PC-3 (cell line): ENCODE measurements at regions not wholly inside any gene's neighbourhood (a gene's known extent, or its start where the extent isn't known, plus 50 kb on each side); places are given as distances from the start of the nearest gene placed in this dataset.
"Not testable (repeated sequence)": the region's sequence is repeated elsewhere in the genome, so short reads cannot be mapped to it uniquely, and the experiment has no call there.

Experiments
- ATAC-seq: fragments of 200-7000 bp; cut with Tn5 transposase; 2 replicates; pipeline ENCODE4 v1.9.1; 2020; ENCODE audit warnings: mild to moderate bottlenecking, moderate library complexity
- BruUV-seq: library from RNA; stranded (reverse); fragments of 400-500 nt; replicated peaks from 2 replicates; lab custom pipeline; 2021; lab: Mats Ljungman, UMichigan
- CTCF ChIA-PET: fragments of 300-600 bp; sonication (Branson Sonifier 250); formaldehyde crosslinking; loops from one replicate; lab custom pipeline; 2022; ENCODE audit warnings: antibody characterized with exemption; lab: Charles Lee
- POLR2A ChIA-PET: fragments of 300-600 bp; sonication (Branson Sonifier 250); formaldehyde crosslinking; loops from one replicate; lab custom pipeline; 2022; ENCODE audit warnings: antibody characterized with exemption; ENCODE audit not compliant: unreplicated experiment; lab: Charles Lee
- DNase-seq: peaks from one replicate; pipeline ENCODE4 v3.0.0-alpha.2; 2015
- H2AFZ ChIP-seq: fragments of 300-600 bp; sonication (generic); 2 replicates; pipeline ENCODE4 v1.6.0; 2016; ENCODE audit warnings: antibody characterized with exemption, low read length
- H3F3A ChIP-seq: fragments of 300-600 bp; sonication (generic); one replicate; pipeline ENCODE4 v1.6.0; 2017; ENCODE audit warnings: antibody characterized with exemption, low read length, control low read depth, mild to moderate bottlenecking; ENCODE audit not compliant: unreplicated experiment
- H3K27ac ChIP-seq: fragments of 300-600 bp; sonication (generic); 2 replicates; pipeline ENCODE4 v1.5.1; 2016; ENCODE audit warnings: mild to moderate bottlenecking, low read length
- H3K27me3 ChIP-seq: fragments of 300-600 bp; sonication (generic); 2 replicates; pipeline ENCODE4 v1.6.1; 2016; ENCODE audit warnings: low read length, mixed read lengths
- H3K36me3 ChIP-seq: fragments of 300-600 bp; sonication (generic); 2 replicates; pipeline ENCODE4 v1.6.1; 2016; ENCODE audit warnings: low read depth, mixed run types, low read length, mixed read lengths
- H3K4me1 ChIP-seq: fragments of 300-600 bp; sonication (generic); 2 replicates; pipeline ENCODE4 v1.5.1; 2016; ENCODE audit warnings: low read length; ENCODE audit not compliant: insufficient read depth
- H3K4me2 ChIP-seq: fragments of 300-600 bp; sonication (generic); 2 replicates; pipeline ENCODE4 v1.6.0; 2016; ENCODE audit warnings: low read length
- H3K4me3 ChIP-seq: fragments of 300-600 bp; sonication (generic); 2 replicates; pipeline ENCODE4 v1.5.1; 2016; ENCODE audit warnings: mild to moderate bottlenecking, low read length, mixed read lengths
- H3K79me2 ChIP-seq: fragments of 300-600 bp; sonication (generic); 2 replicates; pipeline ENCODE4 v1.6.1; 2017; ENCODE audit warnings: low read length, mixed read lengths
- H3K9ac ChIP-seq: fragments of 300-600 bp; sonication (generic); 2 replicates; pipeline ENCODE4 v1.6.0; 2016; ENCODE audit warnings: mild to moderate bottlenecking, low read length
- H3K9me2 ChIP-seq: fragments of 300-600 bp; sonication (generic); replicated peaks from 2 replicates; pipeline ENCODE4 v1.6.1; 2016; ENCODE audit warnings: mixed run types, low read length, mixed read lengths
- H3K9me3 ChIP-seq: fragments of 300-600 bp; sonication (generic); 2 replicates; pipeline ENCODE4 v1.6.1; 2016; ENCODE audit warnings: low read length, mixed read lengths
- H4K20me1 ChIP-seq: fragments of 300-600 bp; sonication (generic); 2 replicates; pipeline ENCODE4 v1.6.1; 2016; ENCODE audit warnings: low read length, mixed read lengths
- CTCF ChIP-seq: fragments of 300-600 bp; sonication (generic); conservative IDR thresholded peaks from 2 replicates; pipeline ENCODE4 v1.5.1; 2017; ENCODE audit warnings: antibody characterized with exemption, low read depth, mild to moderate bottlenecking, low read length
- EZH2 ChIP-seq: fragments of 300-600 bp; sonication (generic); IDR thresholded peaks from one replicate; pipeline ENCODE4 v1.6.1; 2017; ENCODE audit warnings: antibody characterized with exemption, mild to moderate bottlenecking, low read length; ENCODE audit not compliant: unreplicated experiment
- EZH2phosphoT487 ChIP-seq: fragments of 300-600 bp; sonication (generic); IDR thresholded peaks from 2 replicates; pipeline ENCODE4 v1.6.1; 2018; ENCODE audit warnings: mild to moderate bottlenecking, antibody characterized with exemption, low read length, borderline replicate concordance
- intact Hi-C: fragments of 100-400 bp; cut with micrococcal nuclease; formaldehyde crosslinking; loops from 2 replicates; pipeline ENCODE4 v1.9.0; 2023

DNA sequence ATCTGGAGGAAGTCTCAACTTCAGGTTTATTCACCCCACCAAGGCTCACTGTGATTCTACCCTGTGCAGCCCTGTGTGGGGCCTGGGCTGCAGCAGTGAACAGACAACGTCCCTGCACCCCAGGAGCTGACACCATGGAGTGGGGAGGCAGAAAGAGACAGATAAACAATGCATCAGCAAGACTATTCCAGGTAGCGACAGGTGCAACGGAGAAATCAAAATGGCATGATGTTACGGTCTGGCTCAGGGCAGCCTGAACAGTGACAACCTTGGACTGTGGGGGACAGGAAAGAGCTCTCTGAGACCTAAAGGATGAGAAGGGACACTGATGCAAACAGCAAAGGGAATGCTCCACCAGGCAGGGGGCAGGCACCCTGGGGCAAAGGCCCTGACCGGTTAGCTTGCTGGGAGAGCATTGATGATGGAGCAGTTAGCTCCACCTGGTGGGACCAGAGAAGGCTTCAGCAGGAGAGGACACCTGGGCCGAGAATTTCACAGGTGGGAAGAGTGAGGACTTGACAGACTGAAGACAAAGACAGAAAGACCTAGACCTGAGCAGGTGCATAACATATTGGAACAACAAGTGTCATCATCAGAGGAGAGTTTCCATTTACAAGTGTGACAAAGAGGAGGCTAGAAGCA lies 589.9 kb downstream of the MATN1 start:
- POLR2A ChIA-PET: no interaction called here
- Histone ChIP-seq H3K4me1 (no peaks in the 10 kb centered on the region), H3K27me3 (peaks cover 34% of the 10 kb centered on the region)

DNA sequence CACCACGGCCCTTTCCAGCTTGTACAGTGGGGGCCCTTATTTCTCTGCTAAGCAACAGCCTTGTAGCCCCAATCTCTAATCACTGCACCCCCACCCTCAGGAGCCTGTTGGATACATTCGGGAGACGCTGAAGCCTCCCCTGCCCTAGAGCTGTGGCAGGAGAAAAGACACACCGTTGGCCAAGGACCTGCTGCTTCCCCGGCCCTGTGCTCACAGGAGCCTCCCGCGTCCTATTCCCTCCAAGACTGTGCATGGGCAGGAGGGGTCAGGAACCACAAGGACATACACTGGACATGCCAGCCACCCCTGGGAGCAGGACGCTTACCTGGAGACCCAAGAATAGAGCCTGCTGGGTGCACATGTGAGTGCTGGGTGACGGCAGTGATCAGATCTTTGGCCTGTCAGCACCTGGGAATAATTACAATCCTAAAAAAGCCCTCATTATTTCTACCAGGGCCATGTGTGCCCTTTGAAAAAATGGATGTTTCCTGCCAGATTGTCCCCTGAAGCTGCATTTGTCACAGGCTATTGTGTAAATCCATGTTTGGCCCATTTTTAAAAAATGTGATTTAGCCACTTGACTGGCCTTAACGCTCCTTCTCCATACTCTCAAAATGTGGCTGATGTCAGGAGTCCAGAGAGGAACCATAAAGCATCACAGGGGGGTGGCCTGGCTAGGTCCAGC lies 590.6 kb downstream of the MATN1 start:
- BruUV-seq: no TSS peak
- CTCF ChIA-PET: no interaction called here

More for the DNA sequence above, 589.9 kb downstream of the MATN1 start:
- Histone ChIP-seq H3F3A (no peaks in the 10 kb centered on the region), H3K9me3 (no peaks in the 10 kb centered on the region), H3K36me3 (no peaks in the 10 kb centered on the region), H3K79me2 (no peaks in the 10 kb centered on the region), H3K27ac (no peak overlapping the region), H4K20me1 (no peaks in the 10 kb centered on the region), H3K9me2 (no peaks in the 10 kb centered on the region), H3K9ac (no peak overlapping the region), H2AFZ (no peak overlapping the region), H3K4me2 (no peak overlapping the region), H3K4me3 (no peak overlapping the region)
- DNase-seq (no peak), ATAC-seq (no peak)
- BruUV-seq: no TSS peak
- intact Hi-C loops: no loop called here
- TF ChIP-seq EZH2phosphoT487: no peak
- TF ChIP-seq EZH2: no peak
- no peak; the same call in 1 of the 2 replicates for TF ChIP-seq CTCF
- CTCF ChIA-PET: no interaction called here

DNA sequence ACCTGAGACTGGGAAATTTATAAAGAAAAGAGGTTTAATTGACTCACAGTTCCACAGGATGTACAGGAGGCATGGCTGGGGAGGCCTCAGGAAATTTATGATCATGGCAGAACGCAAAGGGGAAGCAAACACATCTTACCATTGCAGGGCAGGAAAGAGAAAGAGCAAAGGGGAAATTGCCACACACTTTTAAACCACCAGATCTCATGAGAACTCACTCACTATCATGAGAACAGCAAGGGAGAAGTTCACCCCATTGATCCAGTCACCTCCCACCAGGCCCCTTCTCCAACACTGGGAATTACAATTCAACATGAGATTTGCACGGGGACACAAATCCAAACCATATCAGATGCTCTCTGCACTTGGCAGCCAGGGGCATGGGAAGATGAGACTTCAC lies 592.8 kb downstream of the MATN1 start:
- BruUV-seq, POLR2A ChIA-PET, H3F3A ChIP-seq, ATAC-seq, H2AFZ ChIP-seq, H3K9me3 ChIP-seq, H3K4me1 ChIP-seq, H3K4me2 ChIP-seq, H3K9ac ChIP-seq, H3K27ac ChIP-seq, H4K20me1 ChIP-seq, H3K79me2 ChIP-seq, H3K4me3 ChIP-seq, DNase-seq, H3K36me3 ChIP-seq, H3K9me2 ChIP-seq, intact Hi-C loops, CTCF ChIA-PET: not testable (repeated sequence)
- H3K27me3 ChIP-seq: peaks cover 12% of the 10 kb centered on the region; the same call in 1 of the 2 replicates

More for the DNA sequence above, 590.6 kb downstream of the MATN1 start:
- H3K36me3 ChIP-seq: no peaks in the 10 kb centered on the region
- no peak overlapping the region for H3K4me3 ChIP-seq
- no peak overlapping the region for H3K27ac ChIP-seq
- H3K9me3 ChIP-seq: no peaks in the 10 kb centered on the region
- no peaks in the 10 kb centered on the region for H3K9me2 ChIP-seq
- ATAC-seq (no peak), DNase-seq (no peak)
- H3K79me2 ChIP-seq: no peaks in the 10 kb centered on the region
- H3F3A ChIP-seq: no peaks in the 10 kb centered on the region
- H4K20me1 ChIP-seq: no peaks in the 10 kb centered on the region
- intact Hi-C loops: no loop called here
- no peak overlapping the region for H3K9ac ChIP-seq
- peaks cover 26% of the 10 kb centered on the region for H3K27me3 ChIP-seq
- no peak overlapping the region for H2AFZ ChIP-seq
- H3K4me1 ChIP-seq: no peaks in the 10 kb centered on the region
- TF ChIP-seq EZH2phosphoT487 (no peak), EZH2 (no peak), CTCF (no peak)
- H3K4me2 ChIP-seq: no peak overlapping the region
- POLR2A ChIA-PET: no interaction called here
